Astrocyte of the cerebellum (primary cell): ENCODE measurements at regions not wholly inside any gene's neighbourhood (a gene's known extent, or its start where the extent isn't known, plus 50 kb on each side); places are given as distances from the start of the nearest gene placed in this dataset.

Experiments
- DNase-seq: peaks from one replicate; pipeline ENCODE4 v3.0.0-alpha.2; 2011; ENCODE audit warnings: low read depth
- H3K4me3 ChIP-seq: 2 replicates; pipeline ENCODE4 v1.5.1; 2011; ENCODE audit warnings: mild to moderate bottlenecking, low read depth, low read length, moderate library complexity
- in situ Hi-C: cut with HindIII; loops from 2 replicates; pipeline ENCODE4 v1.10.0; 2017; ENCODE audit warnings: low sequenced_read_pairs
- TF ChIP-seq, protein P1 (sequence below): IDR thresholded peaks from 2 replicates; pipeline ENCODE4 v1.5.1; 2012; ENCODE audit warnings: low read length, low read depth, moderate library complexity, mild to moderate bottlenecking; ENCODE audit errors: missing control alignments

GRCh38 chr6:165040440-165040839, 269.0 kb downstream of the C6orf118 start:
- in situ Hi-C loops, result no loop called here
- TF ChIP-seq, protein P1, sequence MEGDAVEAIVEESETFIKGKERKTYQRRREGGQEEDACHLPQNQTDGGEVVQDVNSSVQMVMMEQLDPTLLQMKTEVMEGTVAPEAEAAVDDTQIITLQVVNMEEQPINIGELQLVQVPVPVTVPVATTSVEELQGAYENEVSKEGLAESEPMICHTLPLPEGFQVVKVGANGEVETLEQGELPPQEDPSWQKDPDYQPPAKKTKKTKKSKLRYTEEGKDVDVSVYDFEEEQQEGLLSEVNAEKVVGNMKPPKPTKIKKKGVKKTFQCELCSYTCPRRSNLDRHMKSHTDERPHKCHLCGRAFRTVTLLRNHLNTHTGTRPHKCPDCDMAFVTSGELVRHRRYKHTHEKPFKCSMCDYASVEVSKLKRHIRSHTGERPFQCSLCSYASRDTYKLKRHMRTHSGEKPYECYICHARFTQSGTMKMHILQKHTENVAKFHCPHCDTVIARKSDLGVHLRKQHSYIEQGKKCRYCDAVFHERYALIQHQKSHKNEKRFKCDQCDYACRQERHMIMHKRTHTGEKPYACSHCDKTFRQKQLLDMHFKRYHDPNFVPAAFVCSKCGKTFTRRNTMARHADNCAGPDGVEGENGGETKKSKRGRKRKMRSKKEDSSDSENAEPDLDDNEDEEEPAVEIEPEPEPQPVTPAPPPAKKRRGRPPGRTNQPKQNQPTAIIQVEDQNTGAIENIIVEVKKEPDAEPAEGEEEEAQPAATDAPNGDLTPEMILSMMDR, result no peak
- no peak overlapping the region for H3K4me3 ChIP-seq
- DNase-seq, result no peak

GRCh38 chr6:165034271-165034741, 275.1 kb downstream of the C6orf118 start:
- DNase-seq, result no peak
- in situ Hi-C loops, result no loop called here
- TF ChIP-seq, protein P1, result no peak
- no peak overlapping the region for H3K4me3 ChIP-seq

DNA sequence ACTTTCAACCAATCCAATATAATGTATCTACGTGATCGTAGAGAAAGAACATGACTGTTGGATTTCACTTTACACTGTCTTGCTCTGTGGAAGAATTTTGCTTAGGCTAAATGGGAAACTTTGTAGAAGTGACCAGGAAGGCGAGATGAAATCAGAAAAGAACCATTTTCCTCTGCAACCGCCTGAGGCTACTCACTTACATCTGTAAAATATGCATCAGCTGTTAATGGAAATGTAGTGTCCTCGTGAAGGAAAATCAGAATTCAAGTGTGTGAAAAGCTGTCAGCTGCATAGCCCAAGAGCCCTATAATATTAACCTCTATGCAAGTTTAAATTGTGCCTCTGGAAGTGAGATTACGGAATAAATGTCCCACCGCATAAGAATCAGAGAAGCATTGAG, 277.9 kb downstream of the C6orf118 start:
- in situ Hi-C loops, result no loop called here
- TF ChIP-seq, protein P1, result no peak
- no peak overlapping the region for H3K4me3 ChIP-seq
- no peak for DNase-seq

DNA sequence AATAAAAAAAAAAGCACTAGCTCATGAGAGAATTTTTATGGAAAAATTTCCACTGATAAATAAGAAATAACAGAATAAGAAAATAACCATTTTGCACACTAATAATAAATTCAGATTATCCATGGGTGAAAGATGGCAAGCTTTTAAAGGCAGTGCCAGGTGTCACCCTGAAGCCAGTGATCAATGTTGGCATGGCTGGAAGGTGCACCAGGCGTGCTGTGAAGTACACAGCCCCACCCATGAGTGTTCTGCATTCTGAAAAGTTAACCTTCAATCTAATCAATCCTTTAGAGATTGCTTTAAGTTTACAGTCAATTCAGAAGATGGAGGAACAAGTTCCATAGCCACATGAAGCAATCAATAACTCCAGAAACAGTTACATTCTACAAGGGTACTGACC, 284.4 kb downstream of the C6orf118 start:
- no peak for DNase-seq
- TF ChIP-seq, protein P1, result no peak
- in situ Hi-C loops, result no loop called here
- no peak overlapping the region for H3K4me3 ChIP-seq

DNA sequence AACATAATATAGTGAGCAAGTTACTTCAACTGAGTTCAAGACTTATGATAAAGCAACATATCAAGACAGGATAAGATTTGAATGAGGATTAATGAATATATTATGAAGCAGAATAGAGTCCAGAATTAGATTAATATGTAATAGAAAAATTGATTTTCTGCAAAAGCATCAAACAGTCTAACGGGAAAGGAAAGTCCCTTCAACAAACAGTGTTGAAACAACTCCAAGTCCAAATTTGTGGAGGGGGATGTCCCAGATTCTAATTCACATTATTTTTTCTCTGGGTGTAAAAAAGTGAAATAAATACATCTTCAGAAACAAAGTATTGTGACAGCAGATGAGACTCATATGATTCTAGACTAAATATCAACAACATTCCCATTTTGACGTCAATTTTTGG, 289.7 kb downstream of the C6orf118 start:
- no peak for DNase-seq
- TF ChIP-seq, protein P1, result no peak
- in situ Hi-C loops, result no loop called here
- no peak overlapping the region for H3K4me3 ChIP-seq

DNA sequence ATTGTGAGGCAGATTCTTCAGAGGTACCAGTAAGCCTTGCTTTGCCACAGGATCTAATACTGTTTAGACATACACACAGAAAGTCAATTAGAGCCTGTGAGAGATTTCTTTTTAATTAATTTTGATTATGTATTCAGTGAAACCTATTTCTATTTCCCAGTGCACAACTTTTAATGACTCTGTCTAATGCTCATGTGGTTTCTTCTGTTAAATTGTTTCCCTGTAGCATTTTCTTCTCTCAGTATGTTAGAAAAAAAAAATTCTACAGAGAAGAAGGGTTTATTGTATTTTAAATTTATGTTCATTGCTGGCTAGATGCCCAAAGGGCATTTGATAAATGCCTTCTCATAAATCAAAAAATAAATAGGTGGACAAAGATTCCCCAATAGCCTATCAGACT, 293.7 kb downstream of the C6orf118 start:
- DNase-seq, result no peak
- no peak overlapping the region for H3K4me3 ChIP-seq
- in situ Hi-C loops, result no loop called here
- TF ChIP-seq, protein P1, result no peak

DNA sequence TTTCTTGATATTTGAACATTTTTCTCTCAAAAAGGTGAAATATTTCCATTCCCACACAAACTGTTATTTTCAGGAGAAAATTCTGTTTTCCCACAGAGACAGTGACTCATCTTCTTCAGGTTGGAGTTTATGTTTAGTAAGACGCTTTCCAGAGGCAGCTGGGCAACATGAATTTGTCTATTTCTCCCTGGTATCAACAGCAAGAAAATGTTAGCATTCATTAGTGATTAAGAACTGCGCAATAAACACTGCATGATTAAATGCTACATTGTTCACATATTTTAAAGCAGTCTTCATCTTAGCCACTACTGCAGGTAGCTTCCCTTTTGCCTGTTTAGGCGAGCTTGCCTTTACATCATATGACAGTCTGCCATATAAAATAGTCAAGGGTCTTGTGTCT, 295.7 kb downstream of the C6orf118 start:
- in situ Hi-C loops, result no loop called here

More for the DNA sequence above, 295.7 kb downstream of the C6orf118 start:
- no peak overlapping the region for H3K4me3 ChIP-seq
- DNase-seq, result no peak
- TF ChIP-seq, protein P1, result no peak
